ENCODE measurements at regions not wholly inside any gene's neighbourhood (a gene's known extent, or its start where the extent isn't known, plus 50 kb on each side); places are given as distances from the start of the nearest gene placed in this dataset.

DNA sequence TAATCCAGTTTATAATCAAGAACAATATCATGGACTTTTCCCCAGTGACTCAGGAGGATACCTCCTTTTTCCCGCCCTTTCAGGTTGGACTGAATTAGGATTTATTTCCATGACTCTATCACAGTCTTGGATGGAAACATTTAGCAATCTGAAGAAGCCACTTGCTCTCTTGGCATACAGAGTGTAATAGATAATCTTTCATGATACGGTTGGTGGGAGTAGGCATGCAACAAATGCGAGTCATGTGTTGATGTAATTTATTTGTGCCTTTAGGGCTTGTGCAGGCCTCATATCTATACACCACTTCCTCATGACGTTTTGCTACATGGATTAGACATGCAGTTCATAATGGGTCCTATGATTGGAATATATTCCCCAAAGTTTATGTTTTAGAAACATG is 54.2 kb upstream of the MCTP2 start:
- H3K9ac ChIP-seq (ENCODE audit: control insufficient read depth, insufficient read depth, low read length), result no peak overlapping the region
- ChIA-PET RAD21 (ENCODE audit: unreplicated experiment) (no interaction called here), CTCF (no interaction called here), SMC1A (ENCODE audit: uncharacterized antibody, unreplicated experiment) (interaction anchor here (0.9 to 1.0 kb wide), 2 partner anchors 12 to 147 kb away, joined by 3 to 5 read pairs; no protein-coding TSS in a partner anchor), POLR2A (no interaction called here)
- no peaks in the 10 kb centered on the region for H3K36me3 ChIP-seq (ENCODE audit: control insufficient read depth in 2 of 2, insufficient read depth in 2 of 2, low read length in 1 of 2)
- H3K27me3 ChIP-seq (replicated peaks in 1 of 2; ENCODE audit: control insufficient read depth in 2 of 2, insufficient read depth in 2 of 2, low read length in 1 of 2), result no peaks in the 10 kb centered on the region
- H3K4me2 ChIP-seq (ENCODE audit: control insufficient read depth, insufficient read depth), result no peak overlapping the region
- no peak overlapping the region for H2AFZ ChIP-seq (ENCODE audit: control insufficient read depth, low read depth, low read length)
- H3K4me1 ChIP-seq (ENCODE audit: control insufficient read depth, insufficient read depth, low read length), result no peaks in the 10 kb centered on the region
- WGBS (ENCODE audit: insufficient coverage, insufficient replicate concordance, low lambda C conversion rate, missing lambda C conversion rate), result 28% methylated on average over 4 of the region's 4 CpGs
- no TSS peak for BruUV-seq (replicated peaks)
- H4K20me1 ChIP-seq (ENCODE audit: control insufficient read depth, insufficient read depth), result no peaks in the 10 kb centered on the region
- in situ Hi-C loops (cut with MboI), result no loop called here
- no peaks in the 10 kb centered on the region for H3K9me3 ChIP-seq (replicated peaks; ENCODE audit: control insufficient read depth, insufficient read depth, low read length)
- no peaks in the 10 kb centered on the region for H3K79me2 ChIP-seq (ENCODE audit: control insufficient read depth, insufficient read depth, low read length)
- ATAC-seq, result no peak
- intact Hi-C loops (cut with micrococcal nuclease; ENCODE audit: unreplicated experiment), result no loop called here
- DNase-seq (ENCODE audit: low read depth, low spot score), result no peak
- FAIRE-seq, result no peak
- no peak overlapping the region for H3K27ac ChIP-seq (ENCODE audit: control insufficient read depth, insufficient read depth)
- H3K4me3 ChIP-seq, result no peak overlapping the region
- TF ChIP-seq MTA3 (IDR thresholded peaks at IDR 0.05; ENCODE audit: borderline replicate concordance, low read length), result no peak
- TF ChIP-seq, protein P1, sequence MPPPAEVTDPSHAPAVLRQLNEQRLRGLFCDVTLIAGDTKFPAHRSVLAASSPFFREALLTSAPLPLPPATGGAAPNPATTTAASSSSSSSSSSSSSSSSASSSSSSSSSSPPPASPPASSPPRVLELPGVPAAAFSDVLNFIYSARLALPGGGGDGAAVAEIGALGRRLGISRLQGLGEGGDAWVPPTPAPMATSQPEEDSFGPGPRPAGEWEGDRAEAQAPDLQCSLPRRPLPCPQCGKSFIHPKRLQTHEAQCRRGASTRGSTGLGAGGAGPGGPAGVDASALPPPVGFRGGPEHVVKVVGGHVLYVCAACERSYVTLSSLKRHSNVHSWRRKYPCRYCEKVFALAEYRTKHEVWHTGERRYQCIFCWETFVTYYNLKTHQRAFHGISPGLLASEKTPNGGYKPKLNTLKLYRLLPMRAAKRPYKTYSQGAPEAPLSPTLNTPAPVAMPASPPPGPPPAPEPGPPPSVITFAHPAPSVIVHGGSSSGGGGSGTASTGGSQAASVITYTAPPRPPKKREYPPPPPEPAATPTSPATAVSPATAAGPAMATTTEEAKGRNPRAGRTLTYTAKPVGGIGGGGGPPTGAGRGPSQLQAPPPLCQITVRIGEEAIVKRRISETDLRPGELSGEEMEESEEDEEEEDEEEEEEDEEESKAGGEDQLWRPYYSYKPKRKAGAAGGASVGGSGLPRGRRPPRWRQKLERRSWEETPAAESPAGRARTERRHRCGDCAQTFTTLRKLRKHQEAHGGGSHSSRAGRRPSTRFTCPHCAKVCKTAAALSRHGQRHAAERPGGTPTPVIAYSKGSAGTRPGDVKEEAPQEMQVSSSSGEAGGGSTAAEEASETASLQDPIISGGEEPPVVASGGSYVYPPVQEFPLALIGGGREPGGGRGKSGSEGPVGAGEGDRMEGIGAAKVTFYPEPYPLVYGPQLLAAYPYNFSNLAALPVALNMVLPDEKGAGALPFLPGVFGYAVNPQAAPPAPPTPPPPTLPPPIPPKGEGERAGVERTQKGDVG (CRISPR knock-in tag; IDR thresholded peaks at IDR 0.05), result no peak
- TF ChIP-seq POU2F2 (IDR thresholded peaks at IDR 0.05; ENCODE audit: borderline replicate concordance, low read depth, low read length), result no peak
- TF ChIP-seq, protein P2, sequence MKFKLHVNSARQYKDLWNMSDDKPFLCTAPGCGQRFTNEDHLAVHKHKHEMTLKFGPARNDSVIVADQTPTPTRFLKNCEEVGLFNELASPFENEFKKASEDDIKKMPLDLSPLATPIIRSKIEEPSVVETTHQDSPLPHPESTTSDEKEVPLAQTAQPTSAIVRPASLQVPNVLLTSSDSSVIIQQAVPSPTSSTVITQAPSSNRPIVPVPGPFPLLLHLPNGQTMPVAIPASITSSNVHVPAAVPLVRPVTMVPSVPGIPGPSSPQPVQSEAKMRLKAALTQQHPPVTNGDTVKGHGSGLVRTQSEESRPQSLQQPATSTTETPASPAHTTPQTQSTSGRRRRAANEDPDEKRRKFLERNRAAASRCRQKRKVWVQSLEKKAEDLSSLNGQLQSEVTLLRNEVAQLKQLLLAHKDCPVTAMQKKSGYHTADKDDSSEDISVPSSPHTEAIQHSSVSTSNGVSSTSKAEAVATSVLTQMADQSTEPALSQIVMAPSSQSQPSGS (IDR thresholded peaks at IDR 0.05; ENCODE audit: low read length), result no peak
- no peak for TF ChIP-seq TAF1 (IDR thresholded peaks at IDR 0.05; ENCODE audit: borderline replicate concordance, low read depth, low read length)
- no peak for TF ChIP-seq JUNB (IDR thresholded peaks at IDR 0.05)
- TF ChIP-seq ZSCAN29 (IDR thresholded peaks at IDR 0.05), result no peak
- TF ChIP-seq, protein P3, sequence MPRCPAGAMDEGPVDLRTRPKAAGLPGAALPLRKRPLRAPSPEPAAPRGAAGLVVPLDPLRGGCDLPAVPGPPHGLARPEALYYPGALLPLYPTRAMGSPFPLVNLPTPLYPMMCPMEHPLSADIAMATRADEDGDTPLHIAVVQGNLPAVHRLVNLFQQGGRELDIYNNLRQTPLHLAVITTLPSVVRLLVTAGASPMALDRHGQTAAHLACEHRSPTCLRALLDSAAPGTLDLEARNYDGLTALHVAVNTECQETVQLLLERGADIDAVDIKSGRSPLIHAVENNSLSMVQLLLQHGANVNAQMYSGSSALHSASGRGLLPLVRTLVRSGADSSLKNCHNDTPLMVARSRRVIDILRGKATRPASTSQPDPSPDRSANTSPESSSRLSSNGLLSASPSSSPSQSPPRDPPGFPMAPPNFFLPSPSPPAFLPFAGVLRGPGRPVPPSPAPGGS (IDR thresholded peaks at IDR 0.05; ENCODE audit: borderline replicate concordance, insufficient read depth, low read depth, low read length, poor library complexity, severe bottlenecking), result no peak
- TF ChIP-seq, protein P4, sequence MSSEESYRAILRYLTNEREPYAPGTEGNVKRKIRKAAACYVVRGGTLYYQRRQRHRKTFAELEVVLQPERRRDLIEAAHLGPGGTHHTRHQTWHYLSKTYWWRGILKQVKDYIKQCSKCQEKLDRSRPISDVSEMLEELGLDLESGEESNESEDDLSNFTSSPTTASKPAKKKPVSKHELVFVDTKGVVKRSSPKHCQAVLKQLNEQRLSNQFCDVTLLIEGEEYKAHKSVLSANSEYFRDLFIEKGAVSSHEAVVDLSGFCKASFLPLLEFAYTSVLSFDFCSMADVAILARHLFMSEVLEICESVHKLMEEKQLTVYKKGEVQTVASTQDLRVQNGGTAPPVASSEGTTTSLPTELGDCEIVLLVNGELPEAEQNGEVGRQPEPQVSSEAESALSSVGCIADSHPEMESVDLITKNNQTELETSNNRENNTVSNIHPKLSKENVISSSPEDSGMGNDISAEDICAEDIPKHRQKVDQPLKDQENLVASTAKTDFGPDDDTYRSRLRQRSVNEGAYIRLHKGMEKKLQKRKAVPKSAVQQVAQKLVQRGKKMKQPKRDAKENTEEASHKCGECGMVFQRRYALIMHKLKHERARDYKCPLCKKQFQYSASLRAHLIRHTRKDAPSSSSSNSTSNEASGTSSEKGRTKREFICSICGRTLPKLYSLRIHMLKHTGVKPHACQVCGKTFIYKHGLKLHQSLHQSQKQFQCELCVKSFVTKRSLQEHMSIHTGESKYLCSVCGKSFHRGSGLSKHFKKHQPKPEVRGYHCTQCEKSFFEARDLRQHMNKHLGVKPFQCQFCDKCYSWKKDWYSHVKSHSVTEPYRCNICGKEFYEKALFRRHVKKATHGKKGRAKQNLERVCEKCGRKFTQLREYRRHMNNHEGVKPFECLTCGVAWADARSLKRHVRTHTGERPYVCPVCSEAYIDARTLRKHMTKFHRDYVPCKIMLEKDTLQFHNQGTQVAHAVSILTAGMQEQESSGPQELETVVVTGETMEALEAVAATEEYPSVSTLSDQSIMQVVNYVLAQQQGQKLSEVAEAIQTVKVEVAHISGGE (CRISPR knock-in tag; IDR thresholded peaks at IDR 0.05), result no peak
- no peak for TF ChIP-seq IKZF2 (IDR thresholded peaks at IDR 0.05)

Measured in GM12878 (cell line).